Stomach smooth muscle (tissue), 2 donors: ENCODE measurements at regions not wholly inside any gene's neighbourhood (a gene's known extent, or its start where the extent isn't known, plus 50 kb on each side); places are given as distances from the start of the nearest gene placed in this dataset.

Source experiments
- H3K27ac ChIP-seq: one replicate; pipeline ENCODE4 v1.7.0; 2013; ENCODE audit warnings: mild to moderate bottlenecking, low read length, inconsistent platforms
- H3K27me3 ChIP-seq, 2 donors: one replicate each; pipeline ENCODE4 v1.7.0; 2013; ENCODE audit warnings: low read length in 2 of 2; ENCODE audit not compliant: insufficient read depth in 2 of 2, control insufficient read depth in 1 of 2
- H3K36me3 ChIP-seq, 2 donors: one replicate each; pipeline ENCODE4 v1.7.0; 2013; ENCODE audit warnings: low read length in 2 of 2; ENCODE audit not compliant: control insufficient read depth in 2 of 2, insufficient read depth in 2 of 2
- H3K4me1 ChIP-seq: one replicate; pipeline ENCODE4 v1.7.0; 2013; ENCODE audit warnings: low read length; ENCODE audit not compliant: control insufficient read depth, insufficient read depth
- H3K4me3 ChIP-seq, 2 donors: one replicate each; pipeline ENCODE4 v1.7.0; 2013; ENCODE audit warnings: low read length in 2 of 2
- H3K9ac ChIP-seq, 2 donors: one replicate each; pipeline ENCODE4 v1.7.0; 2013; ENCODE audit warnings: low read length in 2 of 2, mild to moderate bottlenecking in 1 of 2
- H3K9me3 ChIP-seq, 2 donors: one replicate each; pipeline ENCODE4 v1.7.0; 2013; ENCODE audit warnings: low read length in 2 of 2; ENCODE audit not compliant: control insufficient read depth in 2 of 2
- donor health status: healthy.
- donor health status: Pancreatic carcinoma.

DNA sequence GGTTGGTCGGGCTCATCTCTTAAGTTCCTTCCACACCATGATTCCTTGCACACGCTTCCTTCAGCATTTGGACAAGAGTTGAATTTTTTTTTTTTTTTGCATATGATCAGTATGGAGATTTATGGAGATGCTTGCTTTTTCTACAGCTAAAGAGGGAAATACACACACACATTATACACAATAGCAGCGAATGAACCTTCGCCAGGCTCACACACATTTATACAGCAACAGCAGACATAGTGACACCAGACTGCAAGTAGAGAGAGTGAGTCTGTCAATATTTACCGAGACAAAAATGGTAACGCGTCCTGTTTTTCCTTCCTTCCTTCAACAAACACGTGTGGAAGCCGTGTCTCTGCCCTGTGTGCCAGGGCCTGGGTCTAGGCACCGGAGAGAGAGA lies 897.9 kb downstream of the BCL11B start:
- H3K9ac ChIP-seq: no peak overlapping the region
- no peak overlapping the region for H3K4me3 ChIP-seq
- H3K36me3 ChIP-seq: no peaks in the 10 kb centered on the region
- H3K9me3 ChIP-seq: no peaks in the 10 kb centered on the region
- H3K27me3 ChIP-seq: peaks cover 0 to 3% of the 10 kb centered on the region in 2 donors
- H3K4me1 ChIP-seq: no peaks in the 10 kb centered on the region
- no peak overlapping the region for H3K27ac ChIP-seq

DNA sequence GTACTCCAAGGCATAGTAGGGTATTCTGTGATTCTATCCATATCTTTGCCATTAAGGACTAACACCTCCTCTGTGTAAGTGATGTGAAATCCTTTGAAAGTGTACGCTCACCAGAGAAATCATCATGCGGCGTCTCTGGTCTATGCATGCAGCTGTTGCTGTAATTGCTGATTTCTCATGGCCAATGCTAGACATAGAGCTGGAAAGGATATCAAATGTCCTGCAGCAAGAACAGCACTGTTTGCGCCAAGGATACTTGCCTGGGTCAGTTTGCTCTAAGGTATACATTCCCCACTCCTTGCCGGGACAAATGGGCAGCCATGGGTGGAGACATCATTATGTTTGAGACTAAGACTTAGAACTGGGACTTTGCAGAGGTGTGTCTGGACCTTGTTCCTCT lies 896.4 kb downstream of the BCL11B start:
- no peaks in the 10 kb centered on the region for H3K4me1 ChIP-seq

DNA sequence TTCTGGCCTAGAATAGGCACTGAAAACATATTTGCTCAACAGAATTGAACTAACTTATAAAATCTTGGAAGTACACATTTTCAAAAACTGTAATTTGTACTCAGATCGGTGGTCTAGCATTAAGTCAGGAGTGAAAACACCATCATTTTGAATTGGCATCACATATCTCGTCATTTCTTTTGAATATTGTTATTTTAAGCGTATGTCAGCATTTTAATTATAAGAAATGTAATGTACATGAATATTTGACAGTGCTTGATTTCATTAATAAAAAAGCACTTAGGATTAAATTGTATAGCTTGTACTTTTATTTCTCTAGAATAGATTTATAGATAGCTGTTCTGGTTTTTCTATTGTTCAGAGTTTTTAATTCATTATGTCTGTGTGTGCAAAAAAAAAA lies 892.2 kb downstream of the BCL11B start:
- peaks cover 0 to 3% of the 10 kb centered on the region in 2 donors for H3K27me3 ChIP-seq
- H3K9ac ChIP-seq: no peak overlapping the region
- no peaks in the 10 kb centered on the region for H3K9me3 ChIP-seq
- no peak overlapping the region for H3K4me3 ChIP-seq
- no peaks in the 10 kb centered on the region for H3K4me1 ChIP-seq
- H3K27ac ChIP-seq: no peak overlapping the region
- no peaks in the 10 kb centered on the region for H3K36me3 ChIP-seq

More for the DNA sequence above, 896.4 kb downstream of the BCL11B start:
- Histone ChIP-seq H3K4me3 (no peak overlapping the region), H3K9me3 (no peaks in the 10 kb centered on the region), H3K36me3 (no peaks in the 10 kb centered on the region), H3K27ac (no peak overlapping the region), H3K27me3 (peaks cover 0 to 3% of the 10 kb centered on the region in 2 donors), H3K9ac (no peak overlapping the region)

GRCh38 chr14:98382662-98383061 lies 889.3 kb downstream of the BCL11B start:
- H3K4me1 ChIP-seq: no peaks in the 10 kb centered on the region
- H3K27ac ChIP-seq: no peak overlapping the region
- H3K27me3 ChIP-seq: peaks cover 0 to 5% of the 10 kb centered on the region in 2 donors
- no peaks in the 10 kb centered on the region for H3K9me3 ChIP-seq
- no peak overlapping the region for H3K4me3 ChIP-seq
- no peaks in the 10 kb centered on the region for H3K36me3 ChIP-seq
- no peak overlapping the region for H3K9ac ChIP-seq

DNA sequence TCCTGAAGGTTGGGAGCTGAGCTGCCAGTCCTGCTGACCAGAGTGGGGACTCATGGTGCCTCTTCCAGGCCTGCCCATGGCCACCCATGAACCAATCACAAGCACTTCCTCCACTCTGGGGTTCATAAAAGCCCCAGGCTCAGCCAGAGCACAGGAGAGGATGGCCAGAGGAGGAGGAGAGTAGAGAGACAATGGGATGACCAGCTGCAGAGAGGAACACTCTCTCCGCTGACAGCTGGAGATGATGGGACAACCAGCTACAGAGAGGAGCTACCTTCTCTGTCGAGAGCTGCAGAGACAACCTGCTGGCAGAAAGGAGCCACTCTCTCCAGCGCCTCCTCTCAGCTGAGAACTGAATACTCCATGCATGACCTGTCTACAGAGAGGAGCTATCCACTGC lies 886.1 kb downstream of the BCL11B start:
- Histone ChIP-seq H3K9ac (no peak overlapping the region), H3K4me1 (no peaks in the 10 kb centered on the region), H3K27ac (no peak overlapping the region), H3K4me3 (no peak overlapping the region), H3K27me3 (peaks cover 0 to 3% of the 10 kb centered on the region in 2 donors), H3K9me3 (peaks cover 0 to 2% of the 10 kb centered on the region in 2 donors), H3K36me3 (no peaks in the 10 kb centered on the region)

DNA sequence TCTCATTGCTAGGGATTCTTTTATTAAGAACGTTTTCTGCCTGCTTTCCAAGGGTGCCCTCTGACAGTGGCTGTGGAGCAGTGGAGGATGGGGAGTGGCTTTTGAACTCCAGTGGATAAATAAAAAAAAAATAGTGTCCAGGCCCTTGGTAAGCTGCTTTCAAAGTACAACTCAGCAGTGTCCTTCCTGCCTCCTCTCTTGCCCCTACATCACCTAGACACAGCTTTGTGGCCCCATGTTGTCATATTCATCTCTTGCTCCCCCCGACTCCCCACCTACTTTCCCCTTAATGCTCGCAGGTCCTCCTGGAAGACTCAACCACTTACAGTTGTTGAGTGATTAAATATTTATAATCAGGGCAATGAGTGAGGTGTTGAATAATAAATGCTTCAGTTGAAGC lies 880.9 kb downstream of the BCL11B start:
- Histone ChIP-seq H3K27ac (no peak overlapping the region), H3K27me3 (no peaks in the 10 kb centered on the region), H3K4me1 (no peaks in the 10 kb centered on the region), H3K9me3 (peaks cover 0 to 2% of the 10 kb centered on the region in 2 donors), H3K4me3 (no peak overlapping the region), H3K9ac (no peak overlapping the region), H3K36me3 (no peaks in the 10 kb centered on the region)

GRCh38 chr14:98393527-98393926 lies 878.5 kb downstream of the BCL11B start:
- no peaks in the 10 kb centered on the region for H3K36me3 ChIP-seq
- no peaks in the 10 kb centered on the region for H3K27me3 ChIP-seq
- H3K4me3 ChIP-seq: no peak overlapping the region
- H3K9ac ChIP-seq: no peak overlapping the region
- no peaks in the 10 kb centered on the region for H3K4me1 ChIP-seq
- H3K27ac ChIP-seq: no peak overlapping the region
- peaks cover 0 to 2% of the 10 kb centered on the region in 2 donors for H3K9me3 ChIP-seq

DNA sequence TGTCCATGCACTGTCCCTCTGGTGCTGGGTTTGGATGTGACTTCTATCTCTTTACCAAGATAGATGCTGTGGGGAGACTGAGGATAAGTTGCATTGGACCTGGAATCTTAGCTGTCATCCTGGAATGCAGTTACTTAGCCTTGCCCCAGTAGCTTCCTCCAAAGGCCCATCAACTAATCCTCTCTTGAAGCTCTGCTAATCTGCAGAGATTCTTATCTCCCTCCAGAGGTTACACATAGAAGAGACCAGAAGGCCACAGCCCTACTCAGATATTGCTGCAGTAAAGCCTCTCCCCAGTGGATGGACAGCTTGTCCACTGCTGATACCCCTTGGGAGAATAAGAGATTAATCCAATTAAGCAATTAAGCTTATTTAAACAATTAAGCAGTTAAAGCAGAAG lies 867.2 kb downstream of the BCL11B start:
- Histone ChIP-seq H3K27me3 (no peaks in the 10 kb centered on the region), H3K4me1 (no peaks in the 10 kb centered on the region), H3K4me3 (no peak overlapping the region), H3K27ac (no peak overlapping the region), H3K9ac (no peak overlapping the region), H3K36me3 (no peaks in the 10 kb centered on the region), H3K9me3 (no peaks in the 10 kb centered on the region)

GRCh38 chr14:98408024-98408555 lies 863.9 kb downstream of the BCL11B start:
- Histone ChIP-seq H3K4me3 (no peak overlapping the region), H3K27ac (no peak overlapping the region), H3K9ac (no peak overlapping the region), H3K27me3 (no peaks in the 10 kb centered on the region), H3K36me3 (no peaks in the 10 kb centered on the region), H3K9me3 (no peaks in the 10 kb centered on the region), H3K4me1 (no peaks in the 10 kb centered on the region)

DNA sequence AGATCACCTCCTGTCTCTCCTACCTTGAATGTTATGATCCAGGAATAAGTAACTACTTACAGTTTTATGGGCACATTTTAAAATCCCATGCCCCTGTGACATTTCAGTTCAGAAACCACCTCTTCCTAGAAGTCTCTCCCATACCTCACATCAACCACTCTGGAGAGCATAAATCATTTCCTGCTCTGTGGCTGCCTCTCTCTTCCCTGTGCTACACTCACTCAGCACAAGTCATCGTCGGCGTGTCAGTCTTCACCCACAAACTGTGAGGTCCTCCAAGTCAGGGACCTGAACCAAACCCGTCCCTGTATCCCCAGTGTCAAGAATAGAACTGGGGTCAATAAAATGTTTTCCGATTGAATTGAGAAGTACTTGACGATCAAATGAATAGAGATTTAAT lies 863.3 kb downstream of the BCL11B start:
- no peaks in the 10 kb centered on the region for H3K9me3 ChIP-seq
- no peak overlapping the region for H3K9ac ChIP-seq
- no peak overlapping the region for H3K4me3 ChIP-seq
- no peaks in the 10 kb centered on the region for H3K36me3 ChIP-seq
- no peaks in the 10 kb centered on the region for H3K27me3 ChIP-seq
- H3K4me1 ChIP-seq: no peaks in the 10 kb centered on the region
- no peak overlapping the region for H3K27ac ChIP-seq

- H3K9me3 ChIP-seq: no peaks in the 10 kb centered on the region
- H3K9ac ChIP-seq: no peak overlapping the region
- H3K4me1 ChIP-seq: no peaks in the 10 kb centered on the region
- H3K4me3 ChIP-seq: no peak overlapping the region
- no peaks in the 10 kb centered on the region for H3K36me3 ChIP-seq
- H3K27me3 ChIP-seq: no peaks in the 10 kb centered on the region
- no peak overlapping the region for H3K27ac ChIP-seq
Measured at GRCh38 chr14:98411154-98411553, 860.8 kb downstream of the BCL11B start.
